GM18502 (cell line): ENCODE measurements at regions not wholly inside any gene's neighbourhood (a gene's known extent, or its start where the extent isn't known, plus 50 kb on each side); places are given as distances from the start of the nearest gene placed in this dataset.

Source experiments
- ATAC-seq: cut with Tn5 transposase; IDR thresholded peaks from one replicate; pipeline ENCODE4 v1.9.1; 2021; ENCODE audit warnings: mild to moderate bottlenecking; ENCODE audit not compliant: unreplicated experiment, poor library complexity

GRCh38 chr1:5645135-5645399, 347.2 kb downstream of the NPHP4 start:
- ATAC-seq: no peak

- ATAC-seq: no peak
Observed at GRCh38 chr1:5644281-5645134, 347.7 kb downstream of the NPHP4 start.

- no peak for ATAC-seq
Observed at GRCh38 chr1:5643360-5644107, 348.7 kb downstream of the NPHP4 start.

- ATAC-seq: no peak
Observed at GRCh38 chr1:5640845-5641244, 351.4 kb downstream of the NPHP4 start.

GRCh38 chr1:5639106-5639722, 353.0 kb downstream of the NPHP4 start:
- ATAC-seq: no peak

GRCh38 chr1:5638582-5638981, 353.6 kb downstream of the NPHP4 start:
- no peak for ATAC-seq

- ATAC-seq: no peak
Observed at GRCh38 chr1:5637171-5637570, 355.1 kb downstream of the NPHP4 start.

- ATAC-seq: no peak
Observed at GRCh38 chr1:5634893-5635292, 357.3 kb downstream of the NPHP4 start.

GRCh38 chr1:5632814-5633213, 359.4 kb downstream of the NPHP4 start:
- ATAC-seq: no peak

GRCh38 chr1:5632224-5632623, 360.0 kb downstream of the NPHP4 start:
- no peak for ATAC-seq

GRCh38 chr1:5628416-5628815, 363.8 kb downstream of the NPHP4 start:
- no peak for ATAC-seq

- ATAC-seq: no peak
Observed at GRCh38 chr1:5623399-5623798, 368.8 kb downstream of the NPHP4 start.

- no peak for ATAC-seq
Observed at GRCh38 chr1:5622412-5622811, 369.8 kb downstream of the NPHP4 start.

- no peak for ATAC-seq
Observed at GRCh38 chr1:5621692-5622091, 370.5 kb downstream of the NPHP4 start.

- ATAC-seq: no peak
Observed at GRCh38 chr1:5620997-5621396, 371.2 kb downstream of the NPHP4 start.

- ATAC-seq: no peak
Observed at GRCh38 chr1:5620418-5620817, 371.8 kb downstream of the NPHP4 start.

- no peak for ATAC-seq
Observed at GRCh38 chr1:5619469-5619868, 372.8 kb downstream of the NPHP4 start.

- no peak for ATAC-seq
Observed at GRCh38 chr1:5617546-5617945, 374.7 kb downstream of the NPHP4 start.

- no peak for ATAC-seq
Observed at GRCh38 chr1:5617179-5617520, 375.1 kb downstream of the NPHP4 start.

GRCh38 chr1:5616366-5617178, 375.7 kb downstream of the NPHP4 start:
- ATAC-seq: no peak

- ATAC-seq: no peak
Observed at GRCh38 chr1:5615076-5615475, 377.1 kb downstream of the NPHP4 start.
